K562 (cell line): ENCODE measurements at regions not wholly inside any gene's neighbourhood (a gene's known extent, or its start where the extent isn't known, plus 50 kb on each side); places are given as distances from the start of the nearest gene placed in this dataset.

Source experiments
- FOXP1 ChIP-seq: sonication (generic); formaldehyde crosslinking; IDR thresholded peaks from 2 replicates; pipeline ENCODE4 v1.8.0; 2022; ENCODE audit warnings: mild to moderate bottlenecking, missing genetic modification reagents
- HDAC6 ChIP-seq: IDR thresholded peaks from 2 replicates; pipeline ENCODE4 v1.6.1; 2012; ENCODE audit warnings: low read depth, mild to moderate bottlenecking, control low read depth, inconsistent platforms, low read length, moderate library complexity
- HEY1 ChIP-seq: fragments of 250-450 bp; sonication (Bioruptor Pico); IDR thresholded peaks from 2 replicates; pipeline ENCODE4 v1.5.0; 2020; ENCODE audit warnings: mild to moderate bottlenecking, moderate library complexity, borderline replicate concordance
- KLF10 ChIP-seq: fragments of 250-450 bp; sonication (Bioruptor Pico); IDR thresholded peaks from 2 replicates; pipeline ENCODE4 v1.6.1; 2021; ENCODE audit warnings: matching md5 sums
- NFXL1 ChIP-seq: fragments of 450-650 bp; formaldehyde crosslinking; IDR thresholded peaks from 2 replicates; pipeline ENCODE4 v1.4.0; 2021; ENCODE audit warnings: mild to moderate bottlenecking
- RBM14 ChIP-seq: fragments of 200-400 bp; formaldehyde crosslinking; IDR thresholded peaks from 2 replicates; pipeline ENCODE4 v1.6.1; 2018; ENCODE audit warnings: low read depth, mild to moderate bottlenecking, low read length, moderate library complexity, borderline replicate concordance; ENCODE audit not compliant: insufficient read depth
- ZFPM2 ChIP-seq: fragments of 250-450 bp; sonication (Bioruptor Pico); IDR thresholded peaks from 2 replicates; pipeline ENCODE4 v1.5.1; 2022; ENCODE audit warnings: mild to moderate bottlenecking
- ZNF232 ChIP-seq: sonication (generic); formaldehyde crosslinking; IDR thresholded peaks from 2 replicates; pipeline ENCODE4 v1.8.0; 2022; ENCODE audit warnings: mild to moderate bottlenecking, missing genetic modification reagents
- TF ChIP-seq, protein P1 (sequence below): fragments of 450-650 bp; IDR thresholded peaks from 2 replicates; pipeline ENCODE4 v1.6.1; 2016; ENCODE audit warnings: mild to moderate bottlenecking, moderate library complexity
- TF ChIP-seq, protein P2 (sequence below), 3 experiments: IDR thresholded peaks in 2 of 3; conservative IDR thresholded peaks in 1 of 3; 2 replicates each; pipeline ENCODE4 v1.5.1; 2011 to 2012; ENCODE audit warnings: low read length in 3 of 3, mild to moderate bottlenecking in 3 of 3, control low read depth in 2 of 3, improper control_type of control experiment in 1 of 3, inconsistent platforms in 1 of 3, low read depth in 1 of 3, mixed read lengths in 1 of 3, moderate library complexity in 1 of 3; ENCODE audit not compliant: insufficient read depth in 2 of 3
- TF ChIP-seq, protein P3 (sequence below): fragments of 250-450 bp; sonication (Bioruptor Pico); IDR thresholded peaks from 2 replicates; pipeline ENCODE4 v1.8.0; 2022; ENCODE audit warnings: inconsistent platforms, mild to moderate bottlenecking, moderate library complexity, borderline replicate concordance
- TF ChIP-seq, protein P4 (sequence below): fragments of 450-650 bp; formaldehyde crosslinking; conservative IDR thresholded peaks from 2 replicates; pipeline ENCODE4 v1.4.0; 2022; ENCODE audit warnings: mild to moderate bottlenecking, missing genetic modification characterization

DNA sequence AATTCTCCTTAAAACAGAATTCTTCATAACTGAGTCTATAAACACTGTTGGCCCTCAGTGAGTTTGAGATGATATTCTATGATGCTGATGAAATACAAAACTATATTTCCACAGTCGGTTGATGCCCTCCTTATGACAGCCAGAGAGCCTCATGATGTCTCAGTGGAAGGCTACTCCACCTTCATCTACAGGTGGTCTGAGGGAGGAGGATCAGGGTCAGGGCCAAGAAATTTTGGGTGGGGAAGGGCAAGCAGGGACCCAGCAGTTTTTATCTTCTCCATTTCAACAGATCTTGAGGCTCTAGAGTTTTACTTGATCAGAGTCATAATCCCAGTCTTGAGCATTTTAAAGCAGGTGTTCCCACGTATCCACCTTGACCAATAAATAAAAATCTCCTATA lies 90.8 kb downstream of the CCDC71L start (continued):
- TF ChIP-seq, protein P1, sequence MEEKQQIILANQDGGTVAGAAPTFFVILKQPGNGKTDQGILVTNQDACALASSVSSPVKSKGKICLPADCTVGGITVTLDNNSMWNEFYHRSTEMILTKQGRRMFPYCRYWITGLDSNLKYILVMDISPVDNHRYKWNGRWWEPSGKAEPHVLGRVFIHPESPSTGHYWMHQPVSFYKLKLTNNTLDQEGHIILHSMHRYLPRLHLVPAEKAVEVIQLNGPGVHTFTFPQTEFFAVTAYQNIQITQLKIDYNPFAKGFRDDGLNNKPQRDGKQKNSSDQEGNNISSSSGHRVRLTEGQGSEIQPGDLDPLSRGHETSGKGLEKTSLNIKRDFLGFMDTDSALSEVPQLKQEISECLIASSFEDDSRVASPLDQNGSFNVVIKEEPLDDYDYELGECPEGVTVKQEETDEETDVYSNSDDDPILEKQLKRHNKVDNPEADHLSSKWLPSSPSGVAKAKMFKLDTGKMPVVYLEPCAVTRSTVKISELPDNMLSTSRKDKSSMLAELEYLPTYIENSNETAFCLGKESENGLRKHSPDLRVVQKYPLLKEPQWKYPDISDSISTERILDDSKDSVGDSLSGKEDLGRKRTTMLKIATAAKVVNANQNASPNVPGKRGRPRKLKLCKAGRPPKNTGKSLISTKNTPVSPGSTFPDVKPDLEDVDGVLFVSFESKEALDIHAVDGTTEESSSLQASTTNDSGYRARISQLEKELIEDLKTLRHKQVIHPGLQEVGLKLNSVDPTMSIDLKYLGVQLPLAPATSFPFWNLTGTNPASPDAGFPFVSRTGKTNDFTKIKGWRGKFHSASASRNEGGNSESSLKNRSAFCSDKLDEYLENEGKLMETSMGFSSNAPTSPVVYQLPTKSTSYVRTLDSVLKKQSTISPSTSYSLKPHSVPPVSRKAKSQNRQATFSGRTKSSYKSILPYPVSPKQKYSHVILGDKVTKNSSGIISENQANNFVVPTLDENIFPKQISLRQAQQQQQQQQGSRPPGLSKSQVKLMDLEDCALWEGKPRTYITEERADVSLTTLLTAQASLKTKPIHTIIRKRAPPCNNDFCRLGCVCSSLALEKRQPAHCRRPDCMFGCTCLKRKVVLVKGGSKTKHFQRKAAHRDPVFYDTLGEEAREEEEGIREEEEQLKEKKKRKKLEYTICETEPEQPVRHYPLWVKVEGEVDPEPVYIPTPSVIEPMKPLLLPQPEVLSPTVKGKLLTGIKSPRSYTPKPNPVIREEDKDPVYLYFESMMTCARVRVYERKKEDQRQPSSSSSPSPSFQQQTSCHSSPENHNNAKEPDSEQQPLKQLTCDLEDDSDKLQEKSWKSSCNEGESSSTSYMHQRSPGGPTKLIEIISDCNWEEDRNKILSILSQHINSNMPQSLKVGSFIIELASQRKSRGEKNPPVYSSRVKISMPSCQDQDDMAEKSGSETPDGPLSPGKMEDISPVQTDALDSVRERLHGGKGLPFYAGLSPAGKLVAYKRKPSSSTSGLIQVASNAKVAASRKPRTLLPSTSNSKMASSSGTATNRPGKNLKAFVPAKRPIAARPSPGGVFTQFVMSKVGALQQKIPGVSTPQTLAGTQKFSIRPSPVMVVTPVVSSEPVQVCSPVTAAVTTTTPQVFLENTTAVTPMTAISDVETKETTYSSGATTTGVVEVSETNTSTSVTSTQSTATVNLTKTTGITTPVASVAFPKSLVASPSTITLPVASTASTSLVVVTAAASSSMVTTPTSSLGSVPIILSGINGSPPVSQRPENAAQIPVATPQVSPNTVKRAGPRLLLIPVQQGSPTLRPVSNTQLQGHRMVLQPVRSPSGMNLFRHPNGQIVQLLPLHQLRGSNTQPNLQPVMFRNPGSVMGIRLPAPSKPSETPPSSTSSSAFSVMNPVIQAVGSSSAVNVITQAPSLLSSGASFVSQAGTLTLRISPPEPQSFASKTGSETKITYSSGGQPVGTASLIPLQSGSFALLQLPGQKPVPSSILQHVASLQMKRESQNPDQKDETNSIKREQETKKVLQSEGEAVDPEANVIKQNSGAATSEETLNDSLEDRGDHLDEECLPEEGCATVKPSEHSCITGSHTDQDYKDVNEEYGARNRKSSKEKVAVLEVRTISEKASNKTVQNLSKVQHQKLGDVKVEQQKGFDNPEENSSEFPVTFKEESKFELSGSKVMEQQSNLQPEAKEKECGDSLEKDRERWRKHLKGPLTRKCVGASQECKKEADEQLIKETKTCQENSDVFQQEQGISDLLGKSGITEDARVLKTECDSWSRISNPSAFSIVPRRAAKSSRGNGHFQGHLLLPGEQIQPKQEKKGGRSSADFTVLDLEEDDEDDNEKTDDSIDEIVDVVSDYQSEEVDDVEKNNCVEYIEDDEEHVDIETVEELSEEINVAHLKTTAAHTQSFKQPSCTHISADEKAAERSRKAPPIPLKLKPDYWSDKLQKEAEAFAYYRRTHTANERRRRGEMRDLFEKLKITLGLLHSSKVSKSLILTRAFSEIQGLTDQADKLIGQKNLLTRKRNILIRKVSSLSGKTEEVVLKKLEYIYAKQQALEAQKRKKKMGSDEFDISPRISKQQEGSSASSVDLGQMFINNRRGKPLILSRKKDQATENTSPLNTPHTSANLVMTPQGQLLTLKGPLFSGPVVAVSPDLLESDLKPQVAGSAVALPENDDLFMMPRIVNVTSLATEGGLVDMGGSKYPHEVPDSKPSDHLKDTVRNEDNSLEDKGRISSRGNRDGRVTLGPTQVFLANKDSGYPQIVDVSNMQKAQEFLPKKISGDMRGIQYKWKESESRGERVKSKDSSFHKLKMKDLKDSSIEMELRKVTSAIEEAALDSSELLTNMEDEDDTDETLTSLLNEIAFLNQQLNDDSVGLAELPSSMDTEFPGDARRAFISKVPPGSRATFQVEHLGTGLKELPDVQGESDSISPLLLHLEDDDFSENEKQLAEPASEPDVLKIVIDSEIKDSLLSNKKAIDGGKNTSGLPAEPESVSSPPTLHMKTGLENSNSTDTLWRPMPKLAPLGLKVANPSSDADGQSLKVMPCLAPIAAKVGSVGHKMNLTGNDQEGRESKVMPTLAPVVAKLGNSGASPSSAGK: no peak
- TF ChIP-seq FOXP1 (no peak), RBM14 (no peak), NFXL1 (CRISPR knock-in tag) (no peak), HEY1 (no peak), KLF10 (CRISPR knock-in tag) (no peak), ZFPM2 (CRISPR knock-in tag) (0 out of 2 replicates have a peak, but pooled peaks have one; percentile 63), HDAC6 (no peak), ZNF232 (no peak)
- TF ChIP-seq, protein P2, sequence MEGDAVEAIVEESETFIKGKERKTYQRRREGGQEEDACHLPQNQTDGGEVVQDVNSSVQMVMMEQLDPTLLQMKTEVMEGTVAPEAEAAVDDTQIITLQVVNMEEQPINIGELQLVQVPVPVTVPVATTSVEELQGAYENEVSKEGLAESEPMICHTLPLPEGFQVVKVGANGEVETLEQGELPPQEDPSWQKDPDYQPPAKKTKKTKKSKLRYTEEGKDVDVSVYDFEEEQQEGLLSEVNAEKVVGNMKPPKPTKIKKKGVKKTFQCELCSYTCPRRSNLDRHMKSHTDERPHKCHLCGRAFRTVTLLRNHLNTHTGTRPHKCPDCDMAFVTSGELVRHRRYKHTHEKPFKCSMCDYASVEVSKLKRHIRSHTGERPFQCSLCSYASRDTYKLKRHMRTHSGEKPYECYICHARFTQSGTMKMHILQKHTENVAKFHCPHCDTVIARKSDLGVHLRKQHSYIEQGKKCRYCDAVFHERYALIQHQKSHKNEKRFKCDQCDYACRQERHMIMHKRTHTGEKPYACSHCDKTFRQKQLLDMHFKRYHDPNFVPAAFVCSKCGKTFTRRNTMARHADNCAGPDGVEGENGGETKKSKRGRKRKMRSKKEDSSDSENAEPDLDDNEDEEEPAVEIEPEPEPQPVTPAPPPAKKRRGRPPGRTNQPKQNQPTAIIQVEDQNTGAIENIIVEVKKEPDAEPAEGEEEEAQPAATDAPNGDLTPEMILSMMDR (IDR thresholded peaks at IDR 0.05 in 2 of 3, conservative IDR thresholded peaks at IDR 0.05 in 1 of 3; ENCODE audit: insufficient read depth in 2 of 3, low read depth in 1 of 3, low read length in 3 of 3): no peak
- TF ChIP-seq, protein P3, sequence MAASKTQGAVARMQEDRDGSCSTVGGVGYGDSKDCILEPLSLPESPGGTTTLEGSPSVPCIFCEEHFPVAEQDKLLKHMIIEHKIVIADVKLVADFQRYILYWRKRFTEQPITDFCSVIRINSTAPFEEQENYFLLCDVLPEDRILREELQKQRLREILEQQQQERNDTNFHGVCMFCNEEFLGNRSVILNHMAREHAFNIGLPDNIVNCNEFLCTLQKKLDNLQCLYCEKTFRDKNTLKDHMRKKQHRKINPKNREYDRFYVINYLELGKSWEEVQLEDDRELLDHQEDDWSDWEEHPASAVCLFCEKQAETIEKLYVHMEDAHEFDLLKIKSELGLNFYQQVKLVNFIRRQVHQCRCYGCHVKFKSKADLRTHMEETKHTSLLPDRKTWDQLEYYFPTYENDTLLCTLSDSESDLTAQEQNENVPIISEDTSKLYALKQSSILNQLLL (CRISPR knock-in tag): no peak
- TF ChIP-seq, protein P4, sequence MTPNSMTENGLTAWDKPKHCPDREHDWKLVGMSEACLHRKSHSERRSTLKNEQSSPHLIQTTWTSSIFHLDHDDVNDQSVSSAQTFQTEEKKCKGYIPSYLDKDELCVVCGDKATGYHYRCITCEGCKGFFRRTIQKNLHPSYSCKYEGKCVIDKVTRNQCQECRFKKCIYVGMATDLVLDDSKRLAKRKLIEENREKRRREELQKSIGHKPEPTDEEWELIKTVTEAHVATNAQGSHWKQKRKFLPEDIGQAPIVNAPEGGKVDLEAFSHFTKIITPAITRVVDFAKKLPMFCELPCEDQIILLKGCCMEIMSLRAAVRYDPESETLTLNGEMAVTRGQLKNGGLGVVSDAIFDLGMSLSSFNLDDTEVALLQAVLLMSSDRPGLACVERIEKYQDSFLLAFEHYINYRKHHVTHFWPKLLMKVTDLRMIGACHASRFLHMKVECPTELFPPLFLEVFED (CRISPR knock-in tag): no peak
